Heart right ventricle (tissue), 16 donors: ENCODE measurements at regions not wholly inside any gene's neighbourhood (a gene's known extent, or its start where the extent isn't known, plus 50 kb on each side); places are given as distances from the start of the nearest gene placed in this dataset.

Experiments used
- ATAC-seq, 8 donors: fragments of 200-7000 bp; cut with Tn5 transposase; one replicate each; pipeline ENCODE4 v1.9.1; 2020; ENCODE audit warnings: mild to moderate bottlenecking in 8 of 8, moderate library complexity in 8 of 8, moderate number of reproducible peaks in 1 of 8
- DNase-seq, 2 donors: peaks; one replicate each; pipeline ENCODE4 v3.0.0-alpha.2; 2020
- H3K27ac ChIP-seq, 10 donors: fragments of 200-600 bp; sonication (generic) in 2 of 10; one replicate each; pipeline versions ENCODE4 v1.5.0 to v1.8.0; 2020 to 2022; ENCODE audit warnings: mild to moderate bottlenecking in 3 of 10
- H3K27me3 ChIP-seq, 7 donors: fragments of 200-600 bp; one replicate each; pipeline ENCODE4 v1.8.0; 2021 to 2022; ENCODE audit warnings: mild to moderate bottlenecking in 2 of 7
- H3K36me3 ChIP-seq, 9 donors: fragments of 200-600 bp; sonication (generic) in 1 of 9; one replicate each; pipeline versions ENCODE4 v1.5.0 to v1.8.0; 2020 to 2022; ENCODE audit warnings: mild to moderate bottlenecking in 2 of 9
- H3K4me1 ChIP-seq, 9 donors: fragments of 200-600 bp; sonication (generic) in 1 of 9; one replicate each; pipeline versions ENCODE4 v1.5.0 to v1.8.0; 2020 to 2022; ENCODE audit warnings: mild to moderate bottlenecking in 4 of 9
- H3K4me3 ChIP-seq, 10 donors: fragments of 200-600 bp; sonication (generic) in 2 of 10; one replicate each; pipeline versions ENCODE4 v1.5.0 to v1.8.0; 2020 to 2022; ENCODE audit warnings: mild to moderate bottlenecking in 7 of 10, moderate library complexity in 2 of 10
- H3K9me3 ChIP-seq, 11 donors: fragments of 200-600 bp in 10 of 11; sonication (generic) in 2 of 11; one replicate each; pipeline versions ENCODE4 v1.5.0 to v1.8.0; 2013 to 2022; ENCODE audit warnings: mild to moderate bottlenecking in 2 of 11, control low read depth in 1 of 11, moderate library complexity in 1 of 11
- CTCF ChIP-seq, 9 donors: fragments of 200-600 bp; sonication (generic) in 2 of 9; IDR thresholded peaks; one replicate each; pipeline versions ENCODE4 v1.5.0 to v1.8.0; 2021 to 2022; ENCODE audit warnings: antibody characterized with exemption in 9 of 9, mild to moderate bottlenecking in 5 of 9, moderate library complexity in 1 of 9
- WGBS, 2 donors: extraction: QIAGEN DNeasy Blood & Tissue Kit; methylation state at CpG; one replicate each; pipeline ENCODE4 v1.1.7; 2013; ENCODE audit warnings: inconsistent platforms in 1 of 2; 5-methylcytosine and 5-hydroxymethylcytosine counted together
- intact Hi-C, 10 donors: fragments of 100-400 bp; cut with DNase I; formaldehyde crosslinking; loops; one replicate each; pipeline versions ENCODE4 v1.11.1 to v1.14.2; 2022
- donor health status: Arrhythmogenic right ventricular cardiomyopathy.
- donor health status: ischemic (EF 13 %, LVEDD 7.1; RV severe dilation, severe dysfunction).
- donor health status: healthy with polysubstance abuse.
- donor health status: DM: no; HTN: yes; CAD: no.
- donor health status: DM: no; HTN: no; CAD: no.
- donor health status: ischemic (EF 25% LVEDD 6.9; RV normal size, moderate dysfunction).
- donor health status: ischemic (EF 25% LVEDD 5.7; RV mildly dilated, moderate dysfunction).
- donor health status: healthy.
- donor health status: DM: yes; HTN: yes; CAD: no.
- donor health status: Ischemic cardiomyopathy.
- donor health status: ischemic (EF 35%, LVEDD 5.7; RV mildly dilated, moderate dysfunction).
- donor health status: nonischemic (EF 11% LVEDD 7.7; RV severe dilation, severe dysfunction).
- donor health status: DM: yes; HTN: yes; CAD: no.
- donor health status: PGD.
- donor health status: ischemic (EF 29% LVEDD 5.4; RV normal size, mild dysfunction).
- donor health status: nonischemic (EF 23%, LVEDD 6.1; RV moderate dilation, normal function).

GRCh38 chr6:170206317-170206621 lies 84.6 kb downstream of the DLL1 start:
- DNase-seq (no peak), ATAC-seq (no peak)
- Histone ChIP-seq H3K9me3 (peaks cover 0 to 9% (median 0%) of the 10 kb centered on the region in 11 donors), H3K27ac (no peak overlapping the region), H3K27me3 (peaks cover 0 to 26% (median 0%) of the 10 kb centered on the region in 7 donors), H3K4me3 (no peak overlapping the region), H3K4me1 (peaks cover 0 to 6% (median 0%) of the 10 kb centered on the region in 9 donors), H3K36me3 (no peaks in the 10 kb centered on the region)
- no peak for TF ChIP-seq CTCF (IDR thresholded peaks at IDR 0.05)
- whole genome bisulfite sequencing, 2 donors: 93 to 96% methylated on average over 4 of the region's 4 CpGs
- intact Hi-C loops: no loop called here

- no peak overlapping the region for H3K27ac ChIP-seq
- no peak overlapping the region for H3K4me3 ChIP-seq
- no peaks in the 10 kb centered on the region for H3K36me3 ChIP-seq
- TF ChIP-seq CTCF (IDR thresholded peaks at IDR 0.05): no peak
- H3K4me1 ChIP-seq: peaks cover 0 to 10% (median 0%) of the 10 kb centered on the region in 9 donors
- H3K27me3 ChIP-seq: peaks cover 0 to 20% (median 0%) of the 10 kb centered on the region in 7 donors
- peaks cover 0 to 9% (median 0%) of the 10 kb centered on the region in 11 donors for H3K9me3 ChIP-seq
- intact Hi-C loops: no loop called here
- DNase-seq (no peak), ATAC-seq (peak in 1 of 8 donors; percentile 40)
- WGBS, 2 donors: 87 to 91% methylated on average over 14 of the region's 14 CpGs
These were observed 85.2 kb downstream of the DLL1 start for GRCh38 chr6:170205534-170206316.

GRCh38 chr6:170205126-170205525 lies 85.8 kb downstream of the DLL1 start:
- TF ChIP-seq CTCF (IDR thresholded peaks at IDR 0.05): no peak
- Histone ChIP-seq H3K4me1 (peaks cover 0 to 11% (median 0%) of the 10 kb centered on the region in 9 donors), H3K36me3 (no peaks in the 10 kb centered on the region), H3K27me3 (peaks cover 0 to 14% (median 0%) of the 10 kb centered on the region in 7 donors), H3K9me3 (peaks cover 0 to 9% (median 0%) of the 10 kb centered on the region in 11 donors), H3K4me3 (no peak overlapping the region), H3K27ac (no peak overlapping the region)
- no peak for ATAC-seq
- no peak for DNase-seq
- intact Hi-C loops: no loop called here
- 78% methylated on average over 6 of the region's 6 CpGs for WGBS, 2 donors

- no peak for DNase-seq
- Histone ChIP-seq H3K4me3 (no peak overlapping the region), H3K36me3 (no peaks in the 10 kb centered on the region), H3K27ac (no peak overlapping the region), H3K27me3 (peaks cover 0 to 2% (median 0%) of the 10 kb centered on the region in 7 donors), H3K4me1 (peaks cover 0 to 17% (median 0%) of the 10 kb centered on the region in 9 donors), H3K9me3 (peaks cover 0 to 9% (median 0%) of the 10 kb centered on the region in 11 donors)
- no peak for TF ChIP-seq CTCF (IDR thresholded peaks at IDR 0.05)
- intact Hi-C loops: no loop called here
- WGBS, 2 donors: 56 to 67% methylated on average over 6 of the region's 6 CpGs
- ATAC-seq: no peak
These were observed 87.7 kb downstream of the DLL1 start for GRCh38 chr6:170203212-170203611.
